Hematopoietic multipotent progenitor cell treated with erythropoietin and hydrocortisone succinate and interleukin-3 and kit ligand, for 17 days (in vitro differentiated cells): ENCODE measurements at regions not wholly inside any gene's neighbourhood (a gene's known extent, or its start where the extent isn't known, plus 50 kb on each side); places are given as distances from the start of the nearest gene placed in this dataset.

Source experiments
- DNase-seq: peaks from one replicate; pipeline ENCODE4 v3.0.0-alpha.2; 2015; ENCODE audit warnings: low spot score

- DNase-seq, result no peak
Measured at GRCh38 chr7:32140210-32140939, 70.2 kb upstream of the PDE1C start.

GRCh38 chr7:32137059-32137458, 66.9 kb upstream of the PDE1C start:
- DNase-seq, result no peak

GRCh38 chr7:32131091-32131490, 60.9 kb upstream of the PDE1C start:
- DNase-seq, result no peak

GRCh38 chr7:32126843-32127242, 56.6 kb upstream of the PDE1C start:
- DNase-seq, result no peak
